IMR-90 (cell line): ENCODE measurements at regions not wholly inside any gene's neighbourhood (a gene's known extent, or its start where the extent isn't known, plus 50 kb on each side); places are given as distances from the start of the nearest gene placed in this dataset.

Experiments
- ATAC-seq: fragments of 200-7000 bp; cut with Tn5 transposase; 2 replicates; pipeline ENCODE4 v1.9.1; 2020; ENCODE audit warnings: low read depth, mild to moderate bottlenecking, moderate library complexity
- BruUV-seq: library from RNA; stranded (reverse); fragments of 400-500 nt; replicated peaks from 2 replicates; lab custom pipeline; 2021; lab: Mats Ljungman, UMichigan
- CTCF ChIA-PET: fragments of 300-600 bp; formaldehyde crosslinking; extraction: SDS; loops from one replicate; lab custom pipeline; 2021; ENCODE audit warnings: antibody characterized with exemption; lab: Yijun Ruan, JAX
- POLR2A ChIA-PET: fragments of 300-600 bp; sonication (Branson Sonifier 250); formaldehyde crosslinking; loops from one replicate; lab custom pipeline; 2022; ENCODE audit warnings: antibody characterized with exemption; ENCODE audit not compliant: unreplicated experiment; lab: Charles Lee
- DNase-seq: peaks from one replicate; pipeline ENCODE4 v3.0.0; 2013
- H2AFZ ChIP-seq: replicated peaks from 2 replicates; pipeline ENCODE3; 2013; ENCODE audit warnings: low read length, mild to moderate bottlenecking; ENCODE audit not compliant: poor library complexity
- H2AK5ac ChIP-seq: 2 replicates; pipeline ENCODE4 v1.6.1; 2013; ENCODE audit warnings: low read depth, low read length, inconsistent platforms
- H2AK9ac ChIP-seq: replicated peaks from 2 replicates; pipeline ENCODE3; 2013; ENCODE audit warnings: mild to moderate bottlenecking, low read depth, low read length, moderate library complexity; ENCODE audit not compliant: poor library complexity
- H2BK120ac ChIP-seq: 2 replicates; pipeline ENCODE4 v1.6.1; 2013; ENCODE audit warnings: low read depth, low read length, inconsistent platforms
- H2BK15ac ChIP-seq: 3 replicates; pipeline ENCODE4 v1.6.1; 2013; ENCODE audit warnings: low read depth, low read length, inconsistent platforms
- H2BK20ac ChIP-seq: 2 replicates; pipeline ENCODE4 v1.6.1; 2013; ENCODE audit warnings: low read depth, mild to moderate bottlenecking, inconsistent platforms, low read length, moderate library complexity
- H2BK5ac ChIP-seq: 2 replicates; pipeline ENCODE4 v1.6.1; 2013; ENCODE audit warnings: mild to moderate bottlenecking, low read depth, low read length, inconsistent platforms; ENCODE audit not compliant: poor library complexity, severe bottlenecking
- H3K14ac ChIP-seq: replicated peaks from 2 replicates; pipeline ENCODE4 v1.6.1; 2013; ENCODE audit warnings: low read depth, low read length, inconsistent platforms
- H3K18ac ChIP-seq: 2 replicates; pipeline ENCODE4 v1.6.1; 2013; ENCODE audit warnings: low read depth, low read length, control low read depth
- H3K23ac ChIP-seq: 2 replicates; pipeline ENCODE4 v1.6.1; 2013; ENCODE audit warnings: low read depth, low read length, inconsistent platforms
- H3K27ac ChIP-seq: 2 replicates; pipeline ENCODE4 v1.5.1; 2013; ENCODE audit warnings: mild to moderate bottlenecking, control low read depth, low read length; ENCODE audit not compliant: insufficient read depth
- H3K27me3 ChIP-seq: 2 replicates; pipeline ENCODE4 v1.6.1; 2013; ENCODE audit warnings: low read length; ENCODE audit not compliant: control insufficient read depth, insufficient read depth
- H3K36me3 ChIP-seq: 2 replicates; pipeline ENCODE4 v1.6.1; 2013; ENCODE audit warnings: low read length, mixed read lengths; ENCODE audit not compliant: control insufficient read depth, insufficient read depth
- H3K4ac ChIP-seq: 2 replicates; pipeline ENCODE4 v1.6.1; 2013; ENCODE audit warnings: low read depth, low read length, inconsistent platforms
- H3K4me1 ChIP-seq: 2 replicates; pipeline ENCODE4 v1.6.1; 2013; ENCODE audit warnings: low read length, mixed read lengths; ENCODE audit not compliant: control insufficient read depth, insufficient read depth
- H3K4me2 ChIP-seq: 2 replicates; pipeline ENCODE4 v1.6.1; 2013; ENCODE audit warnings: low read depth, mild to moderate bottlenecking, control low read depth, low read length, moderate library complexity
- H3K4me3 ChIP-seq: 2 replicates; pipeline ENCODE4 v1.5.1; 2013; ENCODE audit warnings: low read depth, mild to moderate bottlenecking, control low read depth, low read length, moderate library complexity; ENCODE audit not compliant: insufficient read depth
- H3K56ac ChIP-seq: 2 replicates; pipeline ENCODE4 v1.6.1; 2013; ENCODE audit warnings: low read length, inconsistent platforms; ENCODE audit not compliant: insufficient read depth; ENCODE audit errors: extremely low read depth
- H3K79me1 ChIP-seq, 2 experiments: 2 replicates each; pipeline ENCODE4 v1.6.1; 2013; ENCODE audit warnings: low read length in 2 of 2, inconsistent platforms in 1 of 2, low read depth in 1 of 2
- H3K9ac ChIP-seq: 2 replicates; pipeline ENCODE4 v1.6.1; 2013; ENCODE audit warnings: low read depth, low read length, control low read depth
- H3K9me1 ChIP-seq: 2 replicates; pipeline ENCODE4 v1.6.1; 2013; ENCODE audit warnings: low read length, inconsistent platforms; ENCODE audit not compliant: insufficient read depth
- H3K9me3 ChIP-seq: 2 replicates; pipeline ENCODE4 v1.6.1; 2013; ENCODE audit warnings: low read length; ENCODE audit not compliant: control insufficient read depth, insufficient read depth
- H4K20me1 ChIP-seq: 2 replicates; pipeline ENCODE4 v1.6.1; 2013; ENCODE audit warnings: low read length, inconsistent platforms; ENCODE audit not compliant: insufficient read depth
- H4K5ac ChIP-seq: 2 replicates; pipeline ENCODE4 v1.6.1; 2013; ENCODE audit warnings: mild to moderate bottlenecking, low read depth, low read length, control low read depth
- H4K8ac ChIP-seq, 2 experiments: 2 replicates each; pipeline ENCODE4 v1.6.1; 2013; ENCODE audit warnings: low read depth in 2 of 2, low read length in 2 of 2, control low read depth in 1 of 2, inconsistent platforms in 1 of 2
- H4K91ac ChIP-seq: 2 replicates; pipeline ENCODE4 v1.6.1; 2013; ENCODE audit warnings: low read depth, low read length, inconsistent platforms; ENCODE audit not compliant: insufficient read depth
- CHD1 ChIP-seq: IDR thresholded peaks from 2 replicates; pipeline ENCODE4 v1.6.1; 2012; ENCODE audit warnings: low read depth, low read length, improper control_type of control experiment
- FOS ChIP-seq: fragments of 150-350 bp; IDR thresholded peaks from 2 replicates; pipeline ENCODE4 v1.6.1; 2016; ENCODE audit warnings: low read depth, low read length
- MAFK ChIP-seq: IDR thresholded peaks from 2 replicates; pipeline ENCODE4 v1.6.1; 2012; ENCODE audit warnings: low read depth, low read length, improper control_type of control experiment
- MAZ ChIP-seq: IDR thresholded peaks from 2 replicates; pipeline ENCODE4 v1.6.1; 2012; ENCODE audit warnings: low read depth, mild to moderate bottlenecking, low read length, improper control_type of control experiment, moderate library complexity, borderline replicate concordance
- MXI1 ChIP-seq: IDR thresholded peaks from 2 replicates; pipeline ENCODE4 v1.6.1; 2012; ENCODE audit warnings: low read depth, mild to moderate bottlenecking, low read length, moderate library complexity, borderline replicate concordance
- NFE2L2 ChIP-seq: fragments of 150-350 bp; IDR thresholded peaks from 2 replicates; pipeline ENCODE4 v1.6.1; 2016; ENCODE audit warnings: low read depth, mild to moderate bottlenecking, low read length
- POLR2A ChIP-seq: IDR thresholded peaks from 2 replicates; pipeline ENCODE4 v1.6.1; 2012; ENCODE audit warnings: mild to moderate bottlenecking, low read depth, low read length
- WGBS, 2 experiments: methylation state at CpG; one replicate each; pipeline versions ENCODE4 v1.1.5 to v1.1.7; 2013; ENCODE audit warnings: missing lambda C conversion rate in 2 of 2; ENCODE audit not compliant: insufficient read length in 1 of 2; ENCODE audit errors: extremely low coverage in 2 of 2; 5-methylcytosine and 5-hydroxymethylcytosine counted together
- dilution Hi-C: fragments of 300-500 bp; cut with HindIII; formaldehyde crosslinking; loops from one replicate; pipeline ENCODE4 v1.14.3; 2018; ENCODE audit warnings: low sequenced_read_pairs; ENCODE audit not compliant: unreplicated experiment
- in situ Hi-C: fragments of 300-500 bp; cut with MboI; formaldehyde crosslinking; loops from 3 replicates; pipeline ENCODE4 v1.14.3; 2019; ENCODE audit warnings: low sequenced_read_pairs, inconsistent platforms, mixed read lengths
- intact Hi-C: fragments of 100-400 bp; cut with micrococcal nuclease; formaldehyde crosslinking; loops from 2 replicates; pipeline ENCODE4 v1.10.0; 2022
- TF ChIP-seq, protein P1 (sequence below): conservative IDR thresholded peaks from 2 replicates; pipeline ENCODE4 v1.5.1; 2012; ENCODE audit warnings: mild to moderate bottlenecking, low read depth, low read length, improper control_type of control experiment

GRCh38 chr1:81337226-81337625 lies 463.5 kb upstream of the ADGRL2 start:
- DNase-seq, result no peak
- Histone ChIP-seq H2AK5ac (no peak overlapping the region), H4K8ac (no peak overlapping the region), H3K9me1 (no peaks in the 10 kb centered on the region), H3K79me1 (no peaks in the 10 kb centered on the region), H2AK9ac (no peak overlapping the region), H3K36me3 (no peaks in the 10 kb centered on the region), H2BK15ac (no peak overlapping the region), H3K27me3 (no peaks in the 10 kb centered on the region), H3K27ac (no peak overlapping the region), H4K91ac (no peak overlapping the region), H2BK5ac (no peak overlapping the region), H3K14ac (no peak overlapping the region), H3K4ac (no peak overlapping the region), H2BK120ac (no peak overlapping the region), H4K5ac (no peak overlapping the region), H3K4me2 (no peak overlapping the region), H2BK20ac (no peak overlapping the region), H3K23ac (no peak overlapping the region), H3K4me3 (no peak overlapping the region), H3K18ac (no peak overlapping the region), H3K9me3 (no peaks in the 10 kb centered on the region), H3K56ac (no peak overlapping the region), H3K9ac (no peak overlapping the region), H3K4me1 (no peaks in the 10 kb centered on the region), H2AFZ (no peak overlapping the region), H4K20me1 (no peaks in the 10 kb centered on the region)
- intact Hi-C loops (loop anchor here (10.0 kb wide), 1 partner anchor 62 kb away; no protein-coding TSS in a partner anchor), dilution Hi-C loops (no loop called here), in situ Hi-C loops (no loop called here)
- POLR2A ChIA-PET, result no interaction called here
- BruUV-seq, result no TSS peak
- no peak for TF ChIP-seq MXI1
- TF ChIP-seq NFE2L2, result no peak
- TF ChIP-seq POLR2A, result no peak
- no peak for TF ChIP-seq CHD1
- TF ChIP-seq FOS, result no peak
- TF ChIP-seq, protein P1, sequence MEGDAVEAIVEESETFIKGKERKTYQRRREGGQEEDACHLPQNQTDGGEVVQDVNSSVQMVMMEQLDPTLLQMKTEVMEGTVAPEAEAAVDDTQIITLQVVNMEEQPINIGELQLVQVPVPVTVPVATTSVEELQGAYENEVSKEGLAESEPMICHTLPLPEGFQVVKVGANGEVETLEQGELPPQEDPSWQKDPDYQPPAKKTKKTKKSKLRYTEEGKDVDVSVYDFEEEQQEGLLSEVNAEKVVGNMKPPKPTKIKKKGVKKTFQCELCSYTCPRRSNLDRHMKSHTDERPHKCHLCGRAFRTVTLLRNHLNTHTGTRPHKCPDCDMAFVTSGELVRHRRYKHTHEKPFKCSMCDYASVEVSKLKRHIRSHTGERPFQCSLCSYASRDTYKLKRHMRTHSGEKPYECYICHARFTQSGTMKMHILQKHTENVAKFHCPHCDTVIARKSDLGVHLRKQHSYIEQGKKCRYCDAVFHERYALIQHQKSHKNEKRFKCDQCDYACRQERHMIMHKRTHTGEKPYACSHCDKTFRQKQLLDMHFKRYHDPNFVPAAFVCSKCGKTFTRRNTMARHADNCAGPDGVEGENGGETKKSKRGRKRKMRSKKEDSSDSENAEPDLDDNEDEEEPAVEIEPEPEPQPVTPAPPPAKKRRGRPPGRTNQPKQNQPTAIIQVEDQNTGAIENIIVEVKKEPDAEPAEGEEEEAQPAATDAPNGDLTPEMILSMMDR, result no peak
- TF ChIP-seq MAZ, result no peak
- no peak for TF ChIP-seq MAFK
- WGBS, 2 experiments, result 100% methylated on average over 3 of the region's 10 CpGs; no CpG with 5 or more reads in 1 of the 2 experiments
- no peak for ATAC-seq
- CTCF ChIA-PET, result no interaction called here
